ENCODE measurements at regions not wholly inside any gene's neighbourhood (a gene's known extent, or its start where the extent isn't known, plus 50 kb on each side); places are given as distances from the start of the nearest gene placed in this dataset.

GRCh38 chr5:143624465-143624864 is 187.5 kb upstream of the HMHB1 start:
- Histone ChIP-seq H3K9ac (ENCODE audit: insufficient read depth in 1 of 2, low read depth in 2 of 2, low read length in 2 of 2) (no peak overlapping the region), H3K27ac (ENCODE audit: extremely low read depth, low read depth, low read length) (no peak overlapping the region), H4K20me1 (replicated peaks; ENCODE audit: control insufficient read depth, insufficient read depth, low read length) (no peaks in the 10 kb centered on the region), H3K27me3 (ENCODE audit: control insufficient read depth in 2 of 2, insufficient read depth in 2 of 2, low read length in 2 of 2) (no peaks in the 10 kb centered on the region), H3K9me1 (ENCODE audit: control insufficient read depth, insufficient read depth, low read length) (no peaks in the 10 kb centered on the region), H3K79me2 (ENCODE audit: control insufficient read depth, insufficient read depth, low read length) (no peaks in the 10 kb centered on the region), H3K36me3 (ENCODE audit: control insufficient read depth, insufficient read depth, low read length) (no peaks in the 10 kb centered on the region), H3K4me2 (ENCODE audit: insufficient read depth, low read length) (no peak overlapping the region), H2AFZ (ENCODE audit: low read depth, low read length) (no peak overlapping the region), H3K9me3 (replicated peaks; ENCODE audit: control insufficient read depth, insufficient read depth, low read depth, low read length) (no peaks in the 10 kb centered on the region; the same call in 1 of the 2 replicates), H3K4me1 (replicated peaks in 1 of 2; ENCODE audit: control insufficient read depth in 2 of 2, insufficient read depth in 2 of 2, low read length in 2 of 2) (no peaks in the 10 kb centered on the region), H3K4me3 (no peak overlapping the region)
- 0% methylated on average over 3 of the region's 4 CpGs for WGBS (ENCODE audit: insufficient coverage, low coverage, missing lambda C conversion rate)
- DNase-seq (ENCODE audit: extremely low read depth in 1 of 4, low spot score in 3 of 4) = no peak
- TF ChIP-seq SLC30A9 (CRISPR knock-in tag; IDR thresholded peaks at IDR 0.05) (no peak), CHAMP1 (IDR thresholded peaks at IDR 0.05) (no peak), EP400 (IDR thresholded peaks at IDR 0.05) (no peak), POLR2G (IDR thresholded peaks at IDR 0.05; ENCODE audit: low read depth, low read length) (no peak), ZNF512 (tag; IDR thresholded peaks at IDR 0.05) (no peak), FUS (optimal IDR thresholded peaks at IDR 0.05; ENCODE audit: low read depth, low read length) (no peak), TEAD1 (CRISPR knock-in tag; IDR thresholded peaks at IDR 0.05) (no peak)
- intact Hi-C loops (cut with micrococcal nuclease) = no loop called here
- no TSS peak for BruUV-seq (replicated peaks)
- ATAC-seq = no peak
- in situ Hi-C loops (cut with MboI) = no loop called here
- CTCF ChIA-PET (ENCODE audit: low intra/inter-chr PET ratio) = no interaction called here
- no peak for FAIRE-seq
- POLR2A ChIA-PET = no interaction called here

Measured in K562 (cell line).